ENCODE measurements at regions not wholly inside any gene's neighbourhood (a gene's known extent, or its start where the extent isn't known, plus 50 kb on each side); places are given as distances from the start of the nearest gene placed in this dataset.

DNA sequence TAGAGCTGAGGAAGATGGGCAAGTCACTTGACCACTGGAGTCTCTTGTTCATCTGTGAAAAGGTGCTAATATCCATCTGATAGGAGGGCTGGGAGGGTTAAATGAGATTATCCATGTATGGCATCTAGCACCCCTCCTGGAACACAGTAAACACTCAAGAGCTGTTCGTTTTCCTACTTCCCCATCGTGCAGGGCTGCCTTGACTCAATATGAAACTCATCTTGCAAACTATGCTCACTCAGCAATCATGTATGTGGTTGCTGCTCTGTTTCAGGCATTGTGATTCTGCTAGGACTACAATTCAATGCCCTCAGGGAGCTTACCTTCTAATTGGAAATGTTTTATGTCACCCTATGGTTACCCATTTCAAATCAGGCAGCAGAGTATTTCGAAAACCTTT, 395.6 kb downstream of the BCAT1 start:
- TF ChIP-seq, protein P1, sequence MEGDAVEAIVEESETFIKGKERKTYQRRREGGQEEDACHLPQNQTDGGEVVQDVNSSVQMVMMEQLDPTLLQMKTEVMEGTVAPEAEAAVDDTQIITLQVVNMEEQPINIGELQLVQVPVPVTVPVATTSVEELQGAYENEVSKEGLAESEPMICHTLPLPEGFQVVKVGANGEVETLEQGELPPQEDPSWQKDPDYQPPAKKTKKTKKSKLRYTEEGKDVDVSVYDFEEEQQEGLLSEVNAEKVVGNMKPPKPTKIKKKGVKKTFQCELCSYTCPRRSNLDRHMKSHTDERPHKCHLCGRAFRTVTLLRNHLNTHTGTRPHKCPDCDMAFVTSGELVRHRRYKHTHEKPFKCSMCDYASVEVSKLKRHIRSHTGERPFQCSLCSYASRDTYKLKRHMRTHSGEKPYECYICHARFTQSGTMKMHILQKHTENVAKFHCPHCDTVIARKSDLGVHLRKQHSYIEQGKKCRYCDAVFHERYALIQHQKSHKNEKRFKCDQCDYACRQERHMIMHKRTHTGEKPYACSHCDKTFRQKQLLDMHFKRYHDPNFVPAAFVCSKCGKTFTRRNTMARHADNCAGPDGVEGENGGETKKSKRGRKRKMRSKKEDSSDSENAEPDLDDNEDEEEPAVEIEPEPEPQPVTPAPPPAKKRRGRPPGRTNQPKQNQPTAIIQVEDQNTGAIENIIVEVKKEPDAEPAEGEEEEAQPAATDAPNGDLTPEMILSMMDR (IDR thresholded peaks at IDR 0.05; ENCODE audit: low read depth, low read length), result no peak
- TF ChIP-seq EZH2phosphoT487 (IDR thresholded peaks at IDR 0.05; ENCODE audit: low read depth), result no peak

Data from OCI-LY3 (cell line).